Smooth muscle cell (in vitro differentiated cells): ENCODE measurements at regions not wholly inside any gene's neighbourhood (a gene's known extent, or its start where the extent isn't known, plus 50 kb on each side); places are given as distances from the start of the nearest gene placed in this dataset.

Experiments
- DNase-seq: peaks from one replicate; lab custom pipeline; 2025; ENCODE audit not compliant: unreplicated experiment; lab: John Stamatoyannopoulos, UW
- H2AFZ ChIP-seq: fragments of 200-600 bp; sonication (generic); 2 replicates; pipeline ENCODE4 v1.6.0; 2016; ENCODE audit warnings: antibody characterized with exemption, low read depth, mild to moderate bottlenecking
- H3F3A ChIP-seq: fragments of 200-600 bp; sonication (generic); 2 replicates; pipeline ENCODE4 v1.6.0; 2017; ENCODE audit warnings: antibody characterized with exemption, low read depth
- H3K27ac ChIP-seq: fragments of 200-600 bp; sonication (generic); 2 replicates; pipeline ENCODE4 v1.5.1; 2016; ENCODE audit warnings: low read depth, mild to moderate bottlenecking
- H3K27me3 ChIP-seq: fragments of 200-600 bp; sonication (generic); 2 replicates; pipeline ENCODE4 v1.6.1; 2016; ENCODE audit warnings: low read depth, mild to moderate bottlenecking
- H3K36me3 ChIP-seq: fragments of 200-600 bp; sonication (generic); 2 replicates; pipeline ENCODE4 v1.5.1; 2016; ENCODE audit warnings: low read depth
- H3K4me1 ChIP-seq: fragments of 200-600 bp; sonication (generic); 2 replicates; pipeline ENCODE4 v1.5.1; 2016; ENCODE audit warnings: low read depth
- H3K4me2 ChIP-seq: fragments of 200-600 bp; sonication (generic); 2 replicates; pipeline ENCODE4 v1.6.0; 2016; ENCODE audit warnings: mild to moderate bottlenecking
- H3K4me3 ChIP-seq: fragments of 200-600 bp; sonication (generic); 2 replicates; pipeline ENCODE4 v1.5.1; 2016; ENCODE audit warnings: mild to moderate bottlenecking
- H3K79me2 ChIP-seq: fragments of 200-600 bp; sonication (generic); 2 replicates; pipeline ENCODE4 v1.6.0; 2016; ENCODE audit warnings: low read depth, mild to moderate bottlenecking
- H3K9ac ChIP-seq: fragments of 200-600 bp; sonication (generic); 2 replicates; pipeline ENCODE4 v1.6.0; 2016; ENCODE audit warnings: low read depth
- H3K9me3 ChIP-seq: fragments of 200-600 bp; sonication (generic); replicated peaks from 2 replicates; pipeline ENCODE4 v1.5.1; 2016; ENCODE audit warnings: low read depth
- H4K20me1 ChIP-seq: fragments of 200-600 bp; sonication (generic); 2 replicates; pipeline ENCODE4 v1.6.0; 2016; ENCODE audit warnings: low read depth
- CTCF ChIP-seq: fragments of 200-600 bp; sonication (generic); IDR thresholded peaks from 2 replicates; pipeline ENCODE4 v1.5.1; 2017; ENCODE audit warnings: borderline replicate concordance, mild to moderate bottlenecking, antibody characterized with exemption; ENCODE audit not compliant: insufficient read depth, poor library complexity, severe bottlenecking
- WGBS: methylation state at CpG from one replicate; pipeline ENCODE4 v1.1.7; 2016; ENCODE audit warnings: low lambda C conversion rate; 5-methylcytosine and 5-hydroxymethylcytosine counted together

DNA sequence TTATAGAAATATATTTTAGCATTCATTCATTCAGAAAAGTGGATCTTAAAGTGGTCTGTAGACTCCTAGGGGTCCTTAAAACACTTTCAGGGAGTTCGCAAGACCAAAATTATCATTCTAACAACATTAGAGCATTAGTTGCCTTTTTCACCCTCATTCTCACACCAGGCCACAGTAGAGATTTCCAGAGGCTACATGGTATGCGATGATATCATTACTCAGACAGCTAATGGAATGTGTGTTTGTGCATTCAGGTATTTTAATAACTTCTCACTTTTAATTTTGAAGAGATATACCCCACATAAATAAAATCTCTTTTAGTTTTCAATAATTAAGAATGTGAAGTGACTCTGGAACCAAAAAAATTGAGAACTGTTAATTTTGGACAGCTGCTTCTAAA is 206.9 kb downstream of the NSUN3 start:
- DNase-seq, result no peak
- no peaks in the 10 kb centered on the region for H3K27me3 ChIP-seq
- no peaks in the 10 kb centered on the region for H3K9me3 ChIP-seq
- no peak for TF ChIP-seq CTCF
- peaks cover 7% of the 10 kb centered on the region for H3K4me1 ChIP-seq
- H2AFZ ChIP-seq, result no peak overlapping the region
- 62% methylated on average over 2 of the region's 2 CpGs for WGBS
- H3K27ac ChIP-seq, result peak overlapping the region; percentile 64
- no peak overlapping the region for H3K4me3 ChIP-seq
- peaks cover 13% of the 10 kb centered on the region for H3F3A ChIP-seq
- peak overlapping the region; percentile 16 for H3K4me2 ChIP-seq
- no peaks in the 10 kb centered on the region for H3K79me2 ChIP-seq
- H4K20me1 ChIP-seq, result no peaks in the 10 kb centered on the region
- no peaks in the 10 kb centered on the region for H3K36me3 ChIP-seq
- no peak overlapping the region for H3K9ac ChIP-seq

- H3K27ac ChIP-seq, result peak overlapping the region; percentile 34
- peaks cover 7% of the 10 kb centered on the region for H3K4me1 ChIP-seq
- H3K36me3 ChIP-seq, result no peaks in the 10 kb centered on the region
- no peaks in the 10 kb centered on the region for H3K79me2 ChIP-seq
- no peak overlapping the region for H3K4me3 ChIP-seq
- no peak overlapping the region for H2AFZ ChIP-seq
- no peak overlapping the region for H3K9ac ChIP-seq
- DNase-seq, result no peak
- WGBS, result 75% methylated on average over 1 of the region's 1 CpG
- H3K27me3 ChIP-seq, result no peaks in the 10 kb centered on the region
- peaks cover 13% of the 10 kb centered on the region for H3F3A ChIP-seq
- no peaks in the 10 kb centered on the region for H3K9me3 ChIP-seq
- H3K4me2 ChIP-seq, result no peak overlapping the region
- no peak for TF ChIP-seq CTCF
- no peaks in the 10 kb centered on the region for H4K20me1 ChIP-seq
Observed at GRCh38 chr3:94272016-94272415, 209.2 kb downstream of the NSUN3 start.

DNA sequence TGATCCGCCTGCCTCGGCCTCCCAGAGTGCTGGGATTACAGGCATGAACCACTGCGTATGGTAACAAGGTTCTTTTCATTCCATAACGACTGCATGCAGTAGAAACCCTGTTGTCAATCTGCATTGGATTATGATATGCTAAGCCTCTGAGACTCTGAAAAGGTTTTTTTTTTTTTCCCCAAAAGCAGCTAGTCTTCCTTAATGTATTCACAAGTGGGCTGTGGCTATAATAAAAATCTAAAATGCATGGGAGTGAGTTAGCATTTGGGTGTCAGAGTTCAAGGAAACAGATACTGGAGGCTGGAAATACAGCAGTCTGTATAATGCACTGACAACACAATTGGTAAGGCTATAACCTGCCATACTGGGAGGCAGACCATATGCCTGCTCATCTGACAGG is 218.1 kb downstream of the NSUN3 start:
- H3K27me3 ChIP-seq, result no peaks in the 10 kb centered on the region
- no peak for TF ChIP-seq CTCF
- no peaks in the 10 kb centered on the region for H3K9me3 ChIP-seq
- no peak overlapping the region for H3K4me2 ChIP-seq
- H3F3A ChIP-seq, result no peaks in the 10 kb centered on the region
- H3K36me3 ChIP-seq, result no peaks in the 10 kb centered on the region
- no peaks in the 10 kb centered on the region for H4K20me1 ChIP-seq
- H3K79me2 ChIP-seq, result no peaks in the 10 kb centered on the region
- H3K9ac ChIP-seq, result no peak overlapping the region
- WGBS, result 69% methylated on average over 4 of the region's 4 CpGs
- no peak for DNase-seq
- no peak overlapping the region for H3K27ac ChIP-seq
- H3K4me1 ChIP-seq, result no peaks in the 10 kb centered on the region
- H3K4me3 ChIP-seq, result no peak overlapping the region
- H2AFZ ChIP-seq, result no peak overlapping the region

- no peak overlapping the region for H3K4me2 ChIP-seq
- H3K9me3 ChIP-seq, result no peaks in the 10 kb centered on the region
- no peak for DNase-seq
- H4K20me1 ChIP-seq, result no peaks in the 10 kb centered on the region
- no peak overlapping the region for H3K9ac ChIP-seq
- H3K79me2 ChIP-seq, result no peaks in the 10 kb centered on the region
- no peaks in the 10 kb centered on the region for H3K4me1 ChIP-seq
- no peaks in the 10 kb centered on the region for H3K27me3 ChIP-seq
- H3K27ac ChIP-seq, result no peak overlapping the region
- H3F3A ChIP-seq, result no peaks in the 10 kb centered on the region
- H3K4me3 ChIP-seq, result no peak overlapping the region
- H2AFZ ChIP-seq, result no peak overlapping the region
- peak; percentile 35 for TF ChIP-seq CTCF
- no peaks in the 10 kb centered on the region for H3K36me3 ChIP-seq
Observed at GRCh38 chr3:94285872-94286271, 223.0 kb downstream of the NSUN3 start.
